Activated naive CD4-positive, alpha-beta T cell treated with anti-CD3 and anti-CD28 coated beads for 36 hours (primary cell): ENCODE measurements at regions not wholly inside any gene's neighbourhood (a gene's known extent, or its start where the extent isn't known, plus 50 kb on each side); places are given as distances from the start of the nearest gene placed in this dataset.
"Not testable (repeated sequence)": the region's sequence is repeated elsewhere in the genome, so short reads cannot be mapped to it uniquely, and the experiment has no call there.

Experiments
- CTCF ChIA-PET: fragments of 350-600 bp; sonication (Branson Sonifier 250); formaldehyde crosslinking; loops from one replicate; lab custom pipeline; 2021; ENCODE audit warnings: antibody characterized with exemption; lab: Charles Lee
- DNase-seq: peaks from one replicate; pipeline ENCODE4 v3.0.0-alpha.2; 2020
- H3K27ac Mint-ChIP-seq: one replicate; pipeline ENCODE4 v1.8.0; 2021; ENCODE audit warnings: mild to moderate bottlenecking, mixed read lengths
- H3K27me3 Mint-ChIP-seq: one replicate; pipeline ENCODE4 v1.8.0; 2021; ENCODE audit warnings: low read depth, mixed read lengths
- H3K36me3 Mint-ChIP-seq: one replicate; pipeline ENCODE4 v1.8.0; 2021; ENCODE audit warnings: low read depth, mixed read lengths
- H3K4me1 Mint-ChIP-seq: one replicate; pipeline ENCODE4 v1.8.0; 2021; ENCODE audit warnings: low read depth, mixed read lengths
- H3K4me3 Mint-ChIP-seq: one replicate; pipeline ENCODE4 v1.8.0; 2021; ENCODE audit warnings: mild to moderate bottlenecking, moderate library complexity, mixed read lengths
- H3K9me3 Mint-ChIP-seq: one replicate; pipeline ENCODE4 v1.8.0; 2021; ENCODE audit warnings: mixed read lengths
- intact Hi-C: fragments of 100-400 bp; cut with micrococcal nuclease; formaldehyde crosslinking; loops from one replicate; pipeline ENCODE4 v1.15.1; 2023

DNA sequence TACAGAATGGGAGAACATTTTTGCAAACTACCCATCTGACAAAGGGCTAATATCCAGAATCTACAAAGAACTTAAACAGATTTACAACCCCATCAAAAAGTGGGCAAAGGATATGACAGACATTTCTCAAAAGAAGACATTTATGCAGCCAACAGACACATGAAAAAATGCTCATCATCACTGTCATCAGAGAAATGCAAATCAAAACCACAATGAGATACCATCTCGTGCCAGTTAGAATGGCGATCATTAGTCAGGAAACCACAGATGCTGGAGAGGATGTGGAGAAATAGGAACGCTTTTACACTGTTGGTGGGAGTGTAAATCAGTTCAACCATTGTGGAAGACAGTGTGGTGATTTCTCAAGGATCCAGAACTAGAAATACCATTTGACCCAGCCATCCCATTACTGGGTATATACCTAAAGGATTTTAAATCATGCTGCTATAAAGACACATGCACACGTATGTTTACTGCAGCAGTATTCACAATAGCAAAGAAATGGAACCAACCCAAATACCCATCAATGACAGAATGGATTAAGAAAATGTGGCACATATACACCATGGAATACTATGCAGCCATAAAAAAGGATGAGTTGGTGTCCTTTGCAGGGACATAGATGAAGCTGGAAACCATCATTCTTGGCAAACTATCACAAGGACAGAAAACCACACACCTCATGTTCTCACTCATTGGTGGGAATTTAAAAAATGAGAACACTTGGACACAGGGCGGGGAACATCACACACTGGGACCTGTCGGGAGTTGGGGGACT lies 317.7 kb upstream of the THBS1 start:
- DNase-seq, result peak; percentile 10
- CTCF ChIA-PET, H3K27ac Mint-ChIP-seq, H3K36me3 Mint-ChIP-seq, H3K4me1 Mint-ChIP-seq, H3K9me3 Mint-ChIP-seq, H3K4me3 Mint-ChIP-seq: not testable (repeated sequence)
- intact Hi-C loops, result loop anchor here (5.0 kb wide), 1 partner anchor 164 kb away; no protein-coding TSS in a partner anchor
- H3K27me3 Mint-ChIP-seq, result peaks cover 11% of the 10 kb centered on the region

- H3K4me1 Mint-ChIP-seq, result peaks cover 10% of the 10 kb centered on the region
- CTCF ChIA-PET, result no interaction called here
- peaks cover 11% of the 10 kb centered on the region for H3K27me3 Mint-ChIP-seq
- no peaks in the 10 kb centered on the region for H3K36me3 Mint-ChIP-seq
- no peak overlapping the region for H3K4me3 Mint-ChIP-seq
- no peak for DNase-seq
- peaks cover 3% of the 10 kb centered on the region for H3K9me3 Mint-ChIP-seq
- intact Hi-C loops, result no loop called here
- no peak overlapping the region for H3K27ac Mint-ChIP-seq
Observed at GRCh38 chr15:39265261-39265660, 315.6 kb upstream of the THBS1 start.

DNA sequence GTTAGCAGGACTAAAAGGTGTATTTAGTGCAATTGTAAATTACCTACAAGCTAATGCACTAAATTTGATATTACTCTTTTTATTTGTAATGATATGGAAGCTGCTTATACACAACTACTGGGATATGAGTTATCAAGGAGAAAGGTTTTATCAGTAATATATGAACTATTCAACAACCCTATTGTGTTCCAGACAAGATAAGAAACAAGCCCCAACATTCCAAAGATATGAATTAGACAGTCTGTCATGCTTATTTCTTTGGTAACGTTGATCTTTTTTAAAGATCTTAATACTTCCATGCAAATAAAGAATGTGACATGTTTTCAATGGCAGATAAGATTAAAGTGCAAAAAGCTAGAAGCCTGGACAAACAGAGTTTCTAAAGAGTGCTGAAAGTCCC lies 314.0 kb upstream of the THBS1 start:
- H3K27ac Mint-ChIP-seq, result no peak overlapping the region
- no peaks in the 10 kb centered on the region for H3K36me3 Mint-ChIP-seq
- H3K4me1 Mint-ChIP-seq, result peaks cover 9% of the 10 kb centered on the region
- CTCF ChIA-PET, result no interaction called here
- DNase-seq, result no peak
- no peak overlapping the region for H3K4me3 Mint-ChIP-seq
- intact Hi-C loops, result no loop called here
- H3K27me3 Mint-ChIP-seq, result peaks cover 5% of the 10 kb centered on the region
- peaks cover 3% of the 10 kb centered on the region for H3K9me3 Mint-ChIP-seq

GRCh38 chr15:39267685-39268084 lies 313.2 kb upstream of the THBS1 start:
- Mint-ChIP-seq H3K9me3 (peaks cover 3% of the 10 kb centered on the region), H3K27ac (no peak overlapping the region), H3K4me1 (peaks cover 5% of the 10 kb centered on the region), H3K4me3 (no peak overlapping the region), H3K36me3 (no peaks in the 10 kb centered on the region), H3K27me3 (peaks cover 2% of the 10 kb centered on the region)
- CTCF ChIA-PET, result no interaction called here
- intact Hi-C loops, result no loop called here
- DNase-seq, result no peak

DNA sequence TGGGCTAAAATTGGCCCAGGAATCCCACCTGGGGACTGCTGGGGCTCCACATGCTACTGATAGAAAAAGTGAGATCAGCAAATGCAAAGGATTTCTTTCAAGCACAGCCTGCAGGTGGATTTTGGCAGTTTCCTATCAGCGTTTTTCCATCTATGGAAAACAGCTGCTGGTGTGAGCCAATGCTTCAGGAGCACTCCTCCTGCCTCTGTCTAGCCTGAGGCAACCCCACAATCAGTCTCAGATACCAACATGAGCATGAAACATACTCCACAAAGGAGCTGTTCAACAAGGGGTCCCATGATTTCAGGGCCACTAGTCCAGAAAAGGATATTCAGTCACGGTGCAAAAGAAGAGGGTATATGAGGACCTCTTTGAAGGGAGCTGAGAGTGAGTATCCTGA lies 311.5 kb upstream of the THBS1 start:
- Mint-ChIP-seq H3K36me3 (no peaks in the 10 kb centered on the region), H3K27me3 (peaks cover 2% of the 10 kb centered on the region), H3K9me3 (no peaks in the 10 kb centered on the region), H3K27ac (no peak overlapping the region), H3K4me1 (no peaks in the 10 kb centered on the region), H3K4me3 (no peak overlapping the region)
- intact Hi-C loops, result no loop called here
- DNase-seq, result no peak
- CTCF ChIA-PET, result no interaction called here

GRCh38 chr15:39269821-39270220 lies 311.1 kb upstream of the THBS1 start:
- no peak for DNase-seq
- Mint-ChIP-seq H3K27ac (no peak overlapping the region), H3K4me1 (no peaks in the 10 kb centered on the region), H3K27me3 (peaks cover 4% of the 10 kb centered on the region), H3K9me3 (no peaks in the 10 kb centered on the region), H3K4me3 (no peak overlapping the region), H3K36me3 (no peaks in the 10 kb centered on the region)
- CTCF ChIA-PET, result no interaction called here
- intact Hi-C loops, result no loop called here

DNA sequence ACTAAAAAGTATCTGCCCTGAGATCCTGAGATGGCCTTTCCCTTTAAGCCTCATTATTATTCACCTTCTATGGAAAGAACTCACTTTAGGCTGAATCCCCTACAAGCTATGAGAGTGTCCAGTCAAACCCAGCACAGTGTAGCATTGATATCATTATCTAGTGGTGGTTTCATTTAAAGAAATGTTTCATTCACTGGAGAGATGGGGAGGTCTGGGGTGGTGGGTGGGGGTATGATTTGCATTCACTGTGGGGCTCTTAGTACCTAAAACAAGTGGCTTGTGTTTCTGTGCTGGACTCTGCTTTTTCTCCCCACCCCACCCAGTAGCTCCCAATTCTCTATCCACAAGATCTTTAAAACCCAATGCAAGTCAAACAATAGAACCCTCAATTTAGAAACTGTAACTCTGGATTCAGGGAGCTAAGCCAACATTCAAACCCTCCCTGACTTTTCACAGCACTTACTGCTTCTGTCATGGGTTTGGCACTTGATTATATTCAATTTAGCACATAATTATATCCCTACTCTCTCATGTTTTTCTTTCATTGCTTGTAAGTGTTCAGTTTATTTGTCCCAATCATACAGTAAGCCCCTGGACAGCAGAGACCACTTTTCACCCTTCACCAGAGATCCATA lies 310.5 kb upstream of the THBS1 start:
- no peak overlapping the region for H3K27ac Mint-ChIP-seq
- no peaks in the 10 kb centered on the region for H3K36me3 Mint-ChIP-seq
- H3K27me3 Mint-ChIP-seq, result peaks cover 4% of the 10 kb centered on the region
- intact Hi-C loops, result no loop called here
- CTCF ChIA-PET, result no interaction called here
- DNase-seq, result no peak
- H3K4me1 Mint-ChIP-seq, result no peaks in the 10 kb centered on the region
- no peak overlapping the region for H3K4me3 Mint-ChIP-seq
- H3K9me3 Mint-ChIP-seq, result no peaks in the 10 kb centered on the region

DNA sequence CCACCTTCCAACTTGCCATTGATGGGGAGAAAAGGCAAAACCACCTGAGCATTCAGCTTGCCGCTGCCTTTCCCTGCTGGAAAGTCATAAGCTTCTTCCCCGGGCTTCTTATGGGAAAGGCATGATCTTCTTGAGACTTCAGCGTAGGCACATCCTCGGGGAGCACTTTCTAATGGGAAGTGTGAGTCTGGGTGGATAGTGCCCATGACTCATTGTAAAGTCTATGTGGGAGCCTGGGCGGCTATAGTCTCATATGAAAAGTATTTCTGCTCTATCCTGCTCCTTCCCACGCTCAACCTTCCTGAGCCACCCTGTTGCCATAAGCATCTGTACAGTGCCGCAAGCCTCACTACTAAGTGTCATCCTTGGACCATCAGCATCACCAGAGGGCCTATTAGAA lies 309.9 kb upstream of the THBS1 start:
- Mint-ChIP-seq H3K9me3 (no peaks in the 10 kb centered on the region), H3K36me3 (no peaks in the 10 kb centered on the region), H3K4me3 (no peak overlapping the region), H3K27ac (no peak overlapping the region), H3K27me3 (peaks cover 4% of the 10 kb centered on the region), H3K4me1 (no peaks in the 10 kb centered on the region)
- CTCF ChIA-PET, result no interaction called here
- no peak for DNase-seq
- intact Hi-C loops, result no loop called here

DNA sequence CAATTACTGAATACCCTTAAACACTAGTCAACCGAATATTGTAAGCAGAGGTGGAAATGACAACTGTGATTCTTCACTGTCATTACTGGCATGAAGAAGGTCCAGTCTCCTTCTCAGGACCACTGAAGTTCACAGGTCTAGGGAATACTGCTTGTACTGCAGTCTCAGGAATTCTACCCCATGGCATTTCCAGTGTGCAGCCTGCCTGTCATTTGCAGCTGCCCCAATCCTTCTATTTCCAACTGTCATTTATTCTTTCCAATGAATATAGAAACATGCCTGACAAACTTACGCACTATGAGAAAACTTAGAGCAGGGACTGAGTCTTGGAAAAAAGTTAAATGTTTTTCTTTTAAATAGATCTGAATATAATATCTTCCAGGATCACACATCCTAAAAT lies 308.0 kb upstream of the THBS1 start:
- H3K4me1 Mint-ChIP-seq, result no peaks in the 10 kb centered on the region
- no peak for DNase-seq
- H3K9me3 Mint-ChIP-seq, result no peaks in the 10 kb centered on the region
- no peaks in the 10 kb centered on the region for H3K36me3 Mint-ChIP-seq
- CTCF ChIA-PET, result no interaction called here
- intact Hi-C loops, result no loop called here
- no peak overlapping the region for H3K27ac Mint-ChIP-seq
- peaks cover 4% of the 10 kb centered on the region for H3K27me3 Mint-ChIP-seq
- no peak overlapping the region for H3K4me3 Mint-ChIP-seq

DNA sequence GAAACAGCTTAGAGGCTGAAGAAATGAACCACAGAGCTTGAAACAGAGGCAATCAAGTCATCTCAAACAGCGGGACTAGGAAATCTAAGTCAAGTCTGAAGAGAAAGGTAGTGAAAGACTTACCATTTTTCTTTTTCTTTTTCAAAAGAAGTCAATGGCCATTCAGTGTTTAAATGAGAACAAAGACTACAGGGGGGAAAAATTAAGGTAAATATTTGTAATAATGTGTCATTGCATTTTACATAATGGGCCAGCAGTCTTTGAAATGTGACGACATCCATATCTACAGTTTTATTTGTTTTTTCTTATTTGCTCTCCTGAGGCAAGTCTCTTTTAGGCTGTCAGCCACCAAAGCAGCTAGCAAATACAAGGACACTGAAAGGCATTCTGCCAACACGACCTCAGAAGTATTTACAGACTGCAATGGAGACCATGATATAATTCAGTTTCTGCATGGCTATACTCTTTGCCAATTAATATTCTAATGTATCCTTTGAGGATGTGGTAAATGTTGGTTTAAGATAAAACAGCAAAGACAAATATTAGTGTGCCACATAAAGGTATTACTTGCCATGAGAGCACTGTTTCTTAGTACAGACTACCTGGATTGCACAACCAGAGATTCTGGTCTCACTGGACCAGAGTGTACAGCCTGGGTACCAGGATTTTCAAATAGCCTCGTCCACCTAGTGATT lies 307.0 kb upstream of the THBS1 start:
- intact Hi-C loops, result no loop called here
- H3K4me1 Mint-ChIP-seq, result no peaks in the 10 kb centered on the region
- CTCF ChIA-PET, result no interaction called here
- no peak overlapping the region for H3K27ac Mint-ChIP-seq
- no peaks in the 10 kb centered on the region for H3K36me3 Mint-ChIP-seq
- no peak overlapping the region for H3K4me3 Mint-ChIP-seq
- DNase-seq, result no peak
- peaks cover 4% of the 10 kb centered on the region for H3K27me3 Mint-ChIP-seq
- peaks cover 4% of the 10 kb centered on the region for H3K9me3 Mint-ChIP-seq

DNA sequence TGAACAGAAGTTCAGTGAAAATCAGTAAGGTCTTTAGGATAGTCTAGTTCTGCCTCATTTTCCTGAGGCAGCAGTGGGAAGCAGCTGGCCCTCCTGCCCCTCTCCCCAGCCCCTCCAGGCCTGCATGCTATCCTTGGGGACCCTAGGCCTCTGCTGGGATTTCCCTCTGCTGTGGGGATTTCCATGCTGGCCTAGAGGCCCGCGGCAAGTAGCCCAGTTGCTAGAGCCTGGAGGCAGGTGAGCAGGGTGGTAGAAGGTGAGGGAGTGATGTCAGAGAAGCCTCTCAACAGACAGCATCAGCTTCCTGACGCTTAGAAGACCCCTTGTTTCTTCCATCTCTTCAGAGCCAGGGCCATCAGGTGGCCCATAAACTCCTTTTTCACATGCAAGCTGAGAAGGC lies 305.8 kb upstream of the THBS1 start:
- Mint-ChIP-seq H3K36me3 (no peaks in the 10 kb centered on the region), H3K27me3 (peaks cover 2% of the 10 kb centered on the region), H3K9me3 (peaks cover 4% of the 10 kb centered on the region), H3K4me1 (no peaks in the 10 kb centered on the region), H3K4me3 (no peak overlapping the region), H3K27ac (no peak overlapping the region)
- intact Hi-C loops, result no loop called here
- CTCF ChIA-PET, result no interaction called here
- DNase-seq, result no peak

GRCh38 chr15:39279311-39279710 lies 301.6 kb upstream of the THBS1 start:
- H3K27ac Mint-ChIP-seq, result no peak overlapping the region
- intact Hi-C loops, result no loop called here
- no peaks in the 10 kb centered on the region for H3K4me1 Mint-ChIP-seq
- DNase-seq, result no peak
- CTCF ChIA-PET, result interaction anchor here (0.7 kb wide), 1 partner anchor 234 kb away, joined by 4 read pairs; no protein-coding TSS in a partner anchor
- no peaks in the 10 kb centered on the region for H3K36me3 Mint-ChIP-seq
- peaks cover 2% of the 10 kb centered on the region for H3K27me3 Mint-ChIP-seq
- no peak overlapping the region for H3K4me3 Mint-ChIP-seq
- H3K9me3 Mint-ChIP-seq, result peaks cover 10% of the 10 kb centered on the region
